ENCODE measurements at regions not wholly inside any gene's neighbourhood (a gene's known extent, or its start where the extent isn't known, plus 50 kb on each side); places are given as distances from the start of the nearest gene placed in this dataset.
A peak's percentile ranks its signal among the peaks of the same experiment; 100 is the strongest.

- peaks cover 0 to 2% of the 10 kb centered on the region in 2 donors for H3K9me3 ChIP-seq
- no peak overlapping the region for H3K27ac ChIP-seq
- DNase-seq (peak in 1 of 4 donors; percentile 5), ATAC-seq (no peak)
- no peaks in the 10 kb centered on the region for H3K27me3 ChIP-seq
- no peaks in the 10 kb centered on the region for H3K4me1 ChIP-seq
- TF ChIP-seq, protein P1, sequence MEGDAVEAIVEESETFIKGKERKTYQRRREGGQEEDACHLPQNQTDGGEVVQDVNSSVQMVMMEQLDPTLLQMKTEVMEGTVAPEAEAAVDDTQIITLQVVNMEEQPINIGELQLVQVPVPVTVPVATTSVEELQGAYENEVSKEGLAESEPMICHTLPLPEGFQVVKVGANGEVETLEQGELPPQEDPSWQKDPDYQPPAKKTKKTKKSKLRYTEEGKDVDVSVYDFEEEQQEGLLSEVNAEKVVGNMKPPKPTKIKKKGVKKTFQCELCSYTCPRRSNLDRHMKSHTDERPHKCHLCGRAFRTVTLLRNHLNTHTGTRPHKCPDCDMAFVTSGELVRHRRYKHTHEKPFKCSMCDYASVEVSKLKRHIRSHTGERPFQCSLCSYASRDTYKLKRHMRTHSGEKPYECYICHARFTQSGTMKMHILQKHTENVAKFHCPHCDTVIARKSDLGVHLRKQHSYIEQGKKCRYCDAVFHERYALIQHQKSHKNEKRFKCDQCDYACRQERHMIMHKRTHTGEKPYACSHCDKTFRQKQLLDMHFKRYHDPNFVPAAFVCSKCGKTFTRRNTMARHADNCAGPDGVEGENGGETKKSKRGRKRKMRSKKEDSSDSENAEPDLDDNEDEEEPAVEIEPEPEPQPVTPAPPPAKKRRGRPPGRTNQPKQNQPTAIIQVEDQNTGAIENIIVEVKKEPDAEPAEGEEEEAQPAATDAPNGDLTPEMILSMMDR (IDR thresholded peaks at IDR 0.05), result no peak
- intact Hi-C loops (cut with DNase I), result no loop called here
- H3K4me3 ChIP-seq, result no peak overlapping the region
- no peaks in the 10 kb centered on the region for H3K36me3 ChIP-seq
Measured at GRCh38 chr3:22748453-22749045, 454.6 kb upstream of the UBE2E2 start.

DNA sequence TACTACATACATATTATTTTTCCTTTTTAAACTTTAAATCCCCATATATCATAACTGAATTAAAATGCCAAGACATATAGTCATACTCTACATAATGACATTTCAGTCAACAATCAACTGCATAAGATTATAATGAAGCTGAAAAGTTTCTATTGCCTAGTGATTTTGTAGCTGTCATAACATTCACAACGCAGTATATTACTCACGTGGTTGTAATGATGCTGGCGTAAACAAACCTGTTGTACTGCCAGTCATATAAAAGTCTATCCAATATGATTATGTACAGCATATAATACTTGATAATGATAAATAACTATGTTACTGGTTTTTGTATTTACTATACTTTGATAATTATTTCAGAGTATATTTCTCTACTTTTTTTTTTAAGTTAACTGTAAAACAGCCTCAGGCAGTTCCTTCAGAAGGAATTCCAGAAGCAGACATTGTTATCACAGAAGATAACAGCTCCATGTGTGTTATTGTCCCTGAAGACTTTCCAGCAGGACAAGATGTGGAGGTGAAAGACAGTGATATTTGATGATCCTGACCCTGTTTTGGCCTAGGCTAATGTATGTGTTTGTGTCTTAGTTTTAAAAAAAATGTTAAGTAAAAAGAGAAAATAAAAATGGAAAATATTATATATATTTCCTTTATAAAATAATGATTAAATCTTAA is 443.4 kb upstream of the UBE2E2 start:
- intact Hi-C loops (cut with DNase I), result no loop called here
- no peak for DNase-seq
- Histone ChIP-seq H3K27ac (no peak overlapping the region), H3K4me3 (no peak overlapping the region), H3K36me3 (no peaks in the 10 kb centered on the region), H3K27me3 (no peaks in the 10 kb centered on the region), H3K9me3 (peaks cover 0 to 14% of the 10 kb centered on the region in 2 donors), H3K4me1 (no peaks in the 10 kb centered on the region)
- TF ChIP-seq, protein P1 (IDR thresholded peaks at IDR 0.05), result no peak
- ATAC-seq, result no peak

- intact Hi-C loops (cut with DNase I), result no loop called here
- TF ChIP-seq, protein P1 (IDR thresholded peaks at IDR 0.05), result no peak
- no peaks in the 10 kb centered on the region for H3K36me3 ChIP-seq
- DNase-seq (no peak), ATAC-seq (no peak)
- H3K4me1 ChIP-seq, result no peaks in the 10 kb centered on the region
- no peak overlapping the region for H3K4me3 ChIP-seq
- H3K27ac ChIP-seq, result no peak overlapping the region
- peaks cover 0 to 14% of the 10 kb centered on the region in 2 donors for H3K9me3 ChIP-seq
- no peaks in the 10 kb centered on the region for H3K27me3 ChIP-seq
Measured at GRCh38 chr3:22765679-22766078, 437.4 kb upstream of the UBE2E2 start.

DNA sequence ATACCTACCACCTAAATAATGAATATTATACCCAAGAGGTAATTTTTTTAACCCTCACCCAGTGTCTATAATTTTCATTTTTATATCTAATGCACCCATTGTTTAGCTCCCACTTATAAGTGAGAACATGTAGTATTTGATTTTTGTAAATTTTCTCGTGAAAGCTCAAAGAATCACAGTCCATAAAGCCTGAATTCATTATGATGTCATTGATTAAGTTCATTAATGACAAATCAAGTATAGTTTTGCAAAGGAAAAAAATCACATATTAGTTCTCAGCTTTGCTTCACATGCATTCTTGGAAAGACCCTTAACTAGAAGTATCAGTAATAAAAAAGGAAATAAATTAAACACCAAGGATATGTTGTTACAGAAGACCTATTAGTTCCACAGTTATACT is 425.3 kb upstream of the UBE2E2 start:
- ATAC-seq, result no peak
- no peaks in the 10 kb centered on the region for H3K36me3 ChIP-seq
- DNase-seq, result no peak
- TF ChIP-seq, protein P1 (IDR thresholded peaks at IDR 0.05), result no peak
- H3K9me3 ChIP-seq, result peaks cover 0 to 3% of the 10 kb centered on the region in 2 donors
- H3K27me3 ChIP-seq, result no peaks in the 10 kb centered on the region
- H3K4me3 ChIP-seq, result no peak overlapping the region
- H3K4me1 ChIP-seq, result no peaks in the 10 kb centered on the region
- intact Hi-C loops (cut with DNase I), result no loop called here
- no peak overlapping the region for H3K27ac ChIP-seq

DNA sequence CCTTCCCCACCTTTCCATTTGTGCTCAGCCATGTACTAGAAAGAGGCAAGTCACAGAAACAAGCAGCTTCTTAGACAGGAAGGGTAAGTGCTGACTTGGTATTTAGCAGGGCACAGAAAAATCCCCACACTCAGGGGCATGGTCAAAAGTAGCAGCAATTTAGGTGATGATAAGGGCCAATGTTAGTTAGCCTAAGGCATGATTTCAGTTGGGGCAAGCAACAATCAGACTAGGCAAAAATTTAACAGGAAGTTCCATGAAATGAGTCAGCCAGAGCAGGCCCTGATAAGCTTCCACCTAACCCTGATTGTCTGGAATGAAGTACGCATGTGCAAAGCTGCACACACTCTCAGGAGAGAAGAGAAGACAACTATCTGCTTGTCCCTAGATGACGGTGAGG is 423.4 kb upstream of the UBE2E2 start:
- TF ChIP-seq, protein P1 (IDR thresholded peaks at IDR 0.05), result no peak
- Histone ChIP-seq H3K36me3 (no peaks in the 10 kb centered on the region), H3K9me3 (peaks cover 0 to 18% of the 10 kb centered on the region in 2 donors), H3K4me1 (no peaks in the 10 kb centered on the region), H3K4me3 (no peak overlapping the region), H3K27ac (no peak overlapping the region), H3K27me3 (no peaks in the 10 kb centered on the region)
- ATAC-seq (no peak), DNase-seq (no peak)
- intact Hi-C loops (cut with DNase I), result no loop called here

All from left lung (tissue), 4 donors.